HCT116 (cell line): ENCODE measurements at regions not wholly inside any gene's neighbourhood (a gene's known extent, or its start where the extent isn't known, plus 50 kb on each side); places are given as distances from the start of the nearest gene placed in this dataset.
"Not testable (repeated sequence)": the region's sequence is repeated elsewhere in the genome, so short reads cannot be mapped to it uniquely, and the experiment has no call there.

ENCODE experiments used
- ATAC-seq: fragments of 200-7000 bp; cut with Tn5 transposase; 2 replicates; pipeline ENCODE4 v1.9.1; 2020; ENCODE audit warnings: mild to moderate bottlenecking, moderate library complexity
- BruUV-seq: library from RNA; stranded (reverse); fragments of 400-500 nt; replicated peaks from 2 replicates; lab custom pipeline; 2021; lab: Mats Ljungman, UMichigan
- CTCF ChIA-PET: fragments of 300-600 bp; sonication (Branson Sonifier 250); formaldehyde crosslinking; loops from one replicate; lab custom pipeline; 2021; ENCODE audit warnings: antibody characterized with exemption; lab: Charles Lee
- POLR2A ChIA-PET: fragments of 300-600, 350-600 bp; sonication (Branson Sonifier 250); formaldehyde crosslinking; loops from one replicate; lab custom pipeline; 2021; ENCODE audit warnings: antibody characterized with exemption; lab: Charles Lee
- RAD21 ChIA-PET, 2 experiments: fragments of 300-600 bp; sonication (Branson Sonifier 250); formaldehyde crosslinking; loops; one replicate each; lab custom pipeline; 2023; ENCODE audit warnings: low total read pairs in 2 of 2; ENCODE audit not compliant: uncharacterized antibody in 2 of 2, unreplicated experiment in 2 of 2, low non-redundant PET in 1 of 2; lab: Charles Lee
- DNase-seq: peaks from one replicate; pipeline ENCODE4 v3.0.0-alpha.2; 2010; ENCODE audit warnings: low read depth, low spot score
- H2AFZ ChIP-seq: fragments of 200-600 bp; shearing (Covaris generic), sonication (generic); 2 replicates; pipeline ENCODE4 v1.6.1; 2017; ENCODE audit warnings: low read depth, mixed run types, mixed read lengths, antibody characterized with exemption, low read length; ENCODE audit not compliant: poor library complexity, severe bottlenecking
- H3K27ac ChIP-seq: 2 replicates; pipeline ENCODE4 v1.5.1; 2012; ENCODE audit warnings: low read depth, low read length
- H3K27me3 ChIP-seq: fragments of 200-600 bp; sonication (generic); 2 replicates; pipeline ENCODE4 v1.6.1; 2016; ENCODE audit warnings: mixed run types, low read length, mixed read lengths; ENCODE audit not compliant: insufficient read depth
- H3K36me3 ChIP-seq, 2 experiments: fragments of 200-500 bp in 1 of 2; fragments of 200-600 bp in 1 of 2; sonication (Bioruptor generic) in 1 of 2; sonication (generic) in 1 of 2; 2 replicates each; pipeline versions ENCODE4 v1.5.1 to v1.6.1; 2014 to 2016; ENCODE audit warnings: low read length in 2 of 2, inconsistent platforms in 1 of 2, mixed read lengths in 1 of 2, mixed run types in 1 of 2; ENCODE audit not compliant: insufficient read depth in 2 of 2, control insufficient read depth in 1 of 2
- H3K4me1 ChIP-seq, 2 experiments: fragments of 200-600 bp in 1 of 2; sonication (generic) in 1 of 2; 2 replicates each; pipeline versions ENCODE4 v1.5.1 to v1.6.1; 2012 to 2017; ENCODE audit warnings: low read length in 2 of 2, inconsistent platforms in 1 of 2, mild to moderate bottlenecking in 1 of 2, mixed read lengths in 1 of 2, mixed run types in 1 of 2, moderate library complexity in 1 of 2; ENCODE audit not compliant: insufficient read depth in 2 of 2, control insufficient read depth in 1 of 2
- H3K4me2 ChIP-seq: fragments of 200-600 bp; sonication (generic); 2 replicates; pipeline ENCODE4 v1.6.1; 2017; ENCODE audit warnings: mixed run types, low read length, mixed read lengths
- H3K4me3 ChIP-seq, 2 experiments: fragments of 200-600 bp in 1 of 2; sonication (generic) in 1 of 2; replicated peaks in 1 of 2; 2 replicates each; pipeline ENCODE4 v1.5.1; 2011 to 2016; ENCODE audit warnings: low read length in 2 of 2, control low read depth in 1 of 2, low read depth in 1 of 2, mild to moderate bottlenecking in 1 of 2, mixed read lengths in 1 of 2, mixed run types in 1 of 2
- H3K79me2 ChIP-seq: fragments of 200-600 bp; sonication (generic); 2 replicates; pipeline ENCODE4 v1.6.1; 2017; ENCODE audit warnings: mild to moderate bottlenecking, mixed run types, low read length, moderate library complexity, mixed read lengths; ENCODE audit not compliant: insufficient read depth
- H3K9ac ChIP-seq: fragments of 200-600 bp; sonication (generic); 2 replicates; pipeline ENCODE4 v1.6.1; 2016; ENCODE audit warnings: low read length, mixed read lengths
- H3K9me2 ChIP-seq: fragments of 200-600 bp; sonication (generic), shearing (Covaris generic); 2 replicates; pipeline ENCODE4 v1.6.1; 2017; ENCODE audit warnings: mixed run types, mild to moderate bottlenecking, moderate library complexity; ENCODE audit not compliant: insufficient read depth
- H3K9me3 ChIP-seq, 2 experiments: fragments of 200-500 bp in 1 of 2; fragments of 200-600 bp in 1 of 2; sonication (Bioruptor generic) in 1 of 2; sonication (generic) in 1 of 2; 2 replicates each; pipeline ENCODE4 v1.6.1; 2014 to 2017; ENCODE audit warnings: low read length in 2 of 2, mixed read lengths in 2 of 2, inconsistent platforms in 1 of 2, low read depth in 1 of 2, mild to moderate bottlenecking in 1 of 2, mixed run types in 1 of 2, moderate library complexity in 1 of 2; ENCODE audit not compliant: control insufficient read depth in 1 of 2, insufficient read depth in 1 of 2
- H4K20me1 ChIP-seq: fragments of 200-600 bp; sonication (generic), shearing (Covaris generic); 2 replicates; pipeline ENCODE4 v1.6.1; 2017; ENCODE audit warnings: mixed run types, mild to moderate bottlenecking, moderate library complexity; ENCODE audit not compliant: insufficient read depth
- CEBPB ChIP-seq: IDR thresholded peaks from 2 replicates; pipeline ENCODE4 v1.6.1; 2012; ENCODE audit warnings: low read depth
- FOSL1 ChIP-seq: IDR thresholded peaks from 2 replicates; pipeline ENCODE4 v1.6.1; 2012; ENCODE audit warnings: low read depth
- RAD21 ChIP-seq: IDR thresholded peaks from 2 replicates; pipeline ENCODE4 v1.6.1; 2012; ENCODE audit warnings: low read depth, mild to moderate bottlenecking
- SIN3A ChIP-seq: IDR thresholded peaks from 2 replicates; pipeline ENCODE4 v1.6.1; 2012; ENCODE audit warnings: low read depth
- SP1 ChIP-seq: IDR thresholded peaks from 2 replicates; pipeline ENCODE4 v1.6.1; 2012; ENCODE audit warnings: low read depth
- TCF7L2 ChIP-seq: IDR thresholded peaks from 2 replicates; pipeline ENCODE4 v1.7.0; 2011; ENCODE audit warnings: borderline replicate concordance, inconsistent platforms; ENCODE audit not compliant: insufficient read depth, insufficient read length; ENCODE audit errors: extremely low read depth
- intact Hi-C: fragments of 100-400 bp; cut with micrococcal nuclease; formaldehyde crosslinking; loops from 2 replicates; pipeline ENCODE4 v1.10.0; 2022

DNA sequence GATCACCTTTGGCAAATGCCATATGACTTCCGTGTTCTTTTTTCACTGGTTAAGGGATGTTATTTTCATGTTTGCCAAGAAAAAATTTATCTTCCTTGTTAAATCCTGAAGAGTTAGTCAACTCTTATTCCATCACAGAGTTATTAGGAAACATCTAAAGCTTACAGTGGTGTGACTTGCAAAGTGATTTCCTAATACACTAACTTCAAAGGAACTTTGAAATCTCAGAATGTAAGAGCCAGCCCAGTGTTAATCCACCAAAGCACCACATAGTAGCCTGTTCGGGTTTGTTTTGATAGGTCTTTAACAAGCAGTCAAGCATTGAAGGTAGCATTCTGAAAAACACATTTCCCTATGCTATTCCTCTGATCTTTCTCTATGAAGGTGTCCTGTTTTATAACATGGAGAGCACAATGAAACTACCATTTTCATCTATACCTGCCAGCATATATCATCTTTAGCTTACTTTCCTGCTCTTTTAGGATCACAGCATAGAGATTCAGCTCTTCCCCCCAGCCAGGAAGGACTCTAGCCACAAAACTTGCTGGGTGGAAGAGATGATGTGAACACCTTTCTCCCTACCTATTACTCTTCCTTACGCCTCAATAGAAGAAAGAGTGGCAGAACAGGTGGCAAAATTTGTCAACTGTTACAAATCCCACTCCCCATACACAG, 82.4 kb upstream of the MAGI3 start:
- ChIA-PET RAD21 (no interaction called here), CTCF (interaction anchor here (0.6 kb wide), 1 partner anchor 88 kb away, joined by 3 read pairs; no protein-coding TSS in a partner anchor), POLR2A (no interaction called here)
- Histone ChIP-seq H3K9me3 (no peaks in the 10 kb centered on the region), H3K9ac (no peak overlapping the region), H3K4me3 (no peak overlapping the region; a peak in 1 of 4 replicates), H3K36me3 (no peaks in the 10 kb centered on the region), H3K27ac (no peak overlapping the region), H3K27me3 (no peaks in the 10 kb centered on the region), H3K79me2 (no peaks in the 10 kb centered on the region), H4K20me1 (no peaks in the 10 kb centered on the region), H2AFZ (peak overlapping the region; percentile 36), H3K4me2 (peak overlapping the region; percentile 54), H3K4me1 (peaks cover 13 to 16% of the 10 kb centered on the region in 2 experiments; a peak in 3 of 4 replicates), H3K9me2 (no peaks in the 10 kb centered on the region)
- DNase-seq (peak; percentile 16), ATAC-seq (peak; percentile 72)
- no TSS peak for BruUV-seq
- no peak for TF ChIP-seq RAD21
- no peak for TF ChIP-seq SP1
- peak; percentile 60 for TF ChIP-seq TCF7L2
- peak; percentile 66; the same call in 1 of the 2 replicates for TF ChIP-seq CEBPB
- no peak for TF ChIP-seq FOSL1
- no peak for TF ChIP-seq SIN3A
- intact Hi-C loops = no loop called here

DNA sequence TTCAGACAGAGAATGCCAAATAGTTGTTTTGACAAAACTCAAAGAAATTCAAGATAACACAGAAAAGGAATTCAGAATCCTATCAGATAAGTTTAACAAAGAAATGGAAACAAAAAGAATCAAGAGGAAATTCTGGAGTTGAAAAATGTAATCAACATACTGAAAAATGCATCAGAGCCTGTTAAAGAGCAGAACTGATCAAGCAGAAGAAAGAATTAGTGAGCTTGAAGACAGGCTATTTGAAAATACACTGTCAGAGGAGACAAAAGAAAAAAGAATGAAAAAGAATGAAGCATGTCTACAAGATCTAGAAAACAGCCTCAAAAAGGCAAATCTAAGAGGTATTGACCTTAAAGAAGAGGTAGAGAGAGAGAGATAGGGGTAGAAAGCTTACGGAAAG, 77.7 kb upstream of the MAGI3 start:
- DNase-seq, BruUV-seq, H3K4me2 ChIP-seq, ATAC-seq, H3K9ac ChIP-seq, POLR2A ChIA-PET, H3K79me2 ChIP-seq, RAD21 ChIA-PET, H4K20me1 ChIP-seq, H3K9me3 ChIP-seq, intact Hi-C loops, H3K4me3 ChIP-seq, H3K27me3 ChIP-seq, H3K9me2 ChIP-seq, H3K27ac ChIP-seq, CTCF ChIA-PET, H3K36me3 ChIP-seq, H2AFZ ChIP-seq: not testable (repeated sequence)
- peaks cover 8 to 11% of the 10 kb centered on the region in 2 experiments; a peak in 3 of 4 replicates for H3K4me1 ChIP-seq
